ENCODE measurements at regions not wholly inside any gene's neighbourhood (a gene's known extent, or its start where the extent isn't known, plus 50 kb on each side); places are given as distances from the start of the nearest gene placed in this dataset.

- no peak overlapping the region for H3K4me3 ChIP-seq
- TF ChIP-seq Cebpa-rat (IDR thresholded peaks at IDR 0.05), result no peak
Observed at GRCh38 chrX:13479452-13479813, 90.0 kb upstream of the EGFL6 start.

GRCh38 chrX:13478740-13479451 is 90.5 kb upstream of the EGFL6 start:
- no peak overlapping the region for H3K4me2 ChIP-seq
- H3K36me3 ChIP-seq, result no peaks in the 10 kb centered on the region
- H3K4me1 ChIP-seq, result peaks cover 24% of the 10 kb centered on the region
- TF ChIP-seq Cebpa-rat (IDR thresholded peaks at IDR 0.05), result no peak
- H3K4me3 ChIP-seq, result no peak overlapping the region
- H3K9me3 ChIP-seq, result peaks cover 4% of the 10 kb centered on the region
- no peaks in the 10 kb centered on the region for H4K20me1 ChIP-seq
- H3K27me3 ChIP-seq, result peaks cover 86% of the 10 kb centered on the region
- H3K27ac ChIP-seq, result no peak overlapping the region
- H3K9ac ChIP-seq, result no peak overlapping the region

More at GRCh38 chrX:13479452-13479813, 90.0 kb upstream of the EGFL6 start:
- peaks cover 23% of the 10 kb centered on the region for H3K4me1 ChIP-seq
- no peak overlapping the region for H3K9ac ChIP-seq
- no peak overlapping the region for H3K27ac ChIP-seq
- peaks cover 86% of the 10 kb centered on the region for H3K27me3 ChIP-seq
- peaks cover 4% of the 10 kb centered on the region for H3K9me3 ChIP-seq
- H3K36me3 ChIP-seq, result no peaks in the 10 kb centered on the region
- H4K20me1 ChIP-seq, result no peaks in the 10 kb centered on the region
- no peak overlapping the region for H3K4me2 ChIP-seq

GRCh38 chrX:13476384-13476783 is 93.0 kb upstream of the EGFL6 start:
- no peak overlapping the region for H3K4me3 ChIP-seq
- H3K9ac ChIP-seq, result no peak overlapping the region
- no peaks in the 10 kb centered on the region for H4K20me1 ChIP-seq
- H3K4me1 ChIP-seq, result peaks cover 45% of the 10 kb centered on the region
- peak overlapping the region; percentile 72 for H3K4me2 ChIP-seq
- no peak for TF ChIP-seq Cebpa-rat (IDR thresholded peaks at IDR 0.05)
- no peak overlapping the region for H3K27ac ChIP-seq
- H3K27me3 ChIP-seq, result peaks cover 85% of the 10 kb centered on the region
- H3K36me3 ChIP-seq, result no peaks in the 10 kb centered on the region
- H3K9me3 ChIP-seq, result peaks cover 4% of the 10 kb centered on the region

- Histone ChIP-seq H3K4me3 (peak overlapping the region; percentile 48), H3K36me3 (no peaks in the 10 kb centered on the region), H3K9me3 (peaks cover 4% of the 10 kb centered on the region), H3K9ac (peak overlapping the region; percentile 64), H3K27ac (peak overlapping the region; percentile 83), H3K4me2 (peak overlapping the region; percentile 72), H3K27me3 (peaks cover 84% of the 10 kb centered on the region), H3K4me1 (peaks cover 55% of the 10 kb centered on the region), H4K20me1 (no peaks in the 10 kb centered on the region)
- no peak for TF ChIP-seq Cebpa-rat (IDR thresholded peaks at IDR 0.05)
Observed at GRCh38 chrX:13474164-13474516, 95.3 kb upstream of the EGFL6 start.

- peaks cover 55% of the 10 kb centered on the region for H3K4me1 ChIP-seq
- TF ChIP-seq Cebpa-rat (IDR thresholded peaks at IDR 0.05), result no peak
- no peaks in the 10 kb centered on the region for H4K20me1 ChIP-seq
- peak overlapping the region; percentile 64 for H3K9ac ChIP-seq
- peak overlapping the region; percentile 83 for H3K27ac ChIP-seq
- H3K36me3 ChIP-seq, result no peaks in the 10 kb centered on the region
- peaks cover 84% of the 10 kb centered on the region for H3K27me3 ChIP-seq
- peaks cover 4% of the 10 kb centered on the region for H3K9me3 ChIP-seq
- peak overlapping the region; percentile 48 for H3K4me3 ChIP-seq
- H3K4me2 ChIP-seq, result peak overlapping the region; percentile 72
Observed at GRCh38 chrX:13473442-13474163, 95.8 kb upstream of the EGFL6 start.

GRCh38 chrX:13472975-13473374 is 96.4 kb upstream of the EGFL6 start:
- no peak for TF ChIP-seq Cebpa-rat (IDR thresholded peaks at IDR 0.05)
- peaks cover 84% of the 10 kb centered on the region for H3K27me3 ChIP-seq
- H3K27ac ChIP-seq, result peak overlapping the region; percentile 83
- no peaks in the 10 kb centered on the region for H4K20me1 ChIP-seq
- H3K4me3 ChIP-seq, result peak overlapping the region; percentile 48; the same call in 1 of the 2 replicates
- H3K9ac ChIP-seq, result peak overlapping the region; percentile 64
- H3K4me2 ChIP-seq, result peak overlapping the region; percentile 72
- peaks cover 4% of the 10 kb centered on the region for H3K9me3 ChIP-seq
- peaks cover 55% of the 10 kb centered on the region for H3K4me1 ChIP-seq
- no peaks in the 10 kb centered on the region for H3K36me3 ChIP-seq

- H3K27ac ChIP-seq, result peak overlapping the region; percentile 40; the same call in 1 of the 2 replicates
- H3K9me3 ChIP-seq, result no peaks in the 10 kb centered on the region
- peaks cover 50% of the 10 kb centered on the region for H3K4me1 ChIP-seq
- no peaks in the 10 kb centered on the region for H3K36me3 ChIP-seq
- H3K9ac ChIP-seq, result no peak overlapping the region
- H4K20me1 ChIP-seq, result no peaks in the 10 kb centered on the region
- no peak for TF ChIP-seq Cebpa-rat (IDR thresholded peaks at IDR 0.05)
- H3K4me3 ChIP-seq, result no peak overlapping the region
- peaks cover 79% of the 10 kb centered on the region for H3K27me3 ChIP-seq
- H3K4me2 ChIP-seq, result 0 out of 2 replicates have a peak overlapping the region, but pooled peaks have one; percentile 23
Observed at GRCh38 chrX:13471269-13471668, 98.1 kb upstream of the EGFL6 start.

GRCh38 chrX:13470685-13470977 is 98.8 kb upstream of the EGFL6 start:
- H3K4me1 ChIP-seq, result peaks cover 44% of the 10 kb centered on the region
- H3K9ac ChIP-seq, result no peak overlapping the region
- peaks cover 79% of the 10 kb centered on the region for H3K27me3 ChIP-seq
- H3K4me3 ChIP-seq, result no peak overlapping the region
- no peaks in the 10 kb centered on the region for H4K20me1 ChIP-seq
- H3K27ac ChIP-seq, result no peak overlapping the region
- H3K9me3 ChIP-seq, result no peaks in the 10 kb centered on the region
- no peak for TF ChIP-seq Cebpa-rat (IDR thresholded peaks at IDR 0.05)
- H3K4me2 ChIP-seq, result no peak overlapping the region
- H3K36me3 ChIP-seq, result no peaks in the 10 kb centered on the region

- Histone ChIP-seq H3K27me3 (peaks cover 79% of the 10 kb centered on the region), H4K20me1 (no peaks in the 10 kb centered on the region), H3K4me3 (no peak overlapping the region), H3K27ac (no peak overlapping the region), H3K4me1 (peaks cover 39% of the 10 kb centered on the region), H3K9ac (no peak overlapping the region), H3K9me3 (no peaks in the 10 kb centered on the region), H3K4me2 (no peak overlapping the region), H3K36me3 (no peaks in the 10 kb centered on the region)
- TF ChIP-seq Cebpa-rat (IDR thresholded peaks at IDR 0.05), result no peak
Observed at GRCh38 chrX:13469963-13470684, 99.3 kb upstream of the EGFL6 start.

GRCh38 chrX:13468096-13468495 is 101.3 kb upstream of the EGFL6 start:
- no peaks in the 10 kb centered on the region for H3K36me3 ChIP-seq
- H3K27me3 ChIP-seq, result peaks cover 80% of the 10 kb centered on the region
- H3K4me1 ChIP-seq, result peaks cover 26% of the 10 kb centered on the region
- peaks cover 2% of the 10 kb centered on the region for H3K9me3 ChIP-seq
- H3K4me2 ChIP-seq, result no peak overlapping the region
- no peak overlapping the region for H3K27ac ChIP-seq
- no peak overlapping the region for H3K4me3 ChIP-seq
- H3K9ac ChIP-seq, result no peak overlapping the region
- no peak for TF ChIP-seq Cebpa-rat (IDR thresholded peaks at IDR 0.05)
- H4K20me1 ChIP-seq, result no peaks in the 10 kb centered on the region

Measured in BLaER1 (cell line).